Chondrocyte (in vitro differentiated cells): ENCODE measurements at regions not wholly inside any gene's neighbourhood (a gene's known extent, or its start where the extent isn't known, plus 50 kb on each side); places are given as distances from the start of the nearest gene placed in this dataset.

ENCODE experiments used
- DNase-seq: peaks from one replicate; pipeline ENCODE4 v3.0.0; 2021; ENCODE audit warnings: mixed read lengths, low spot score
- H3K27ac Mint-ChIP-seq: one replicate; pipeline ENCODE4 v1.8.0; 2021; ENCODE audit warnings: mild to moderate bottlenecking, moderate library complexity, mixed read lengths; ENCODE audit not compliant: unreplicated experiment
- H3K27me3 Mint-ChIP-seq: 2 replicates; pipeline ENCODE4 v1.8.0; 2021; ENCODE audit warnings: low read depth, mixed read lengths
- H3K36me3 Mint-ChIP-seq: 2 replicates; pipeline ENCODE4 v1.8.0; 2021; ENCODE audit warnings: low read depth, mixed read lengths
- H3K4me1 Mint-ChIP-seq: 2 replicates; pipeline ENCODE4 v1.8.0; 2021; ENCODE audit warnings: low read depth, mild to moderate bottlenecking, mixed read lengths
- H3K4me3 Mint-ChIP-seq: one replicate; pipeline ENCODE4 v1.8.0; 2021; ENCODE audit warnings: mild to moderate bottlenecking, moderate library complexity, mixed read lengths; ENCODE audit not compliant: unreplicated experiment
- H3K9me3 Mint-ChIP-seq: 2 replicates; pipeline ENCODE4 v1.8.0; 2021; ENCODE audit warnings: low read depth, mixed read lengths
- CTCF ChIP-seq: fragments of 200-600 bp; sonication (generic); IDR thresholded peaks from 2 replicates; pipeline ENCODE4 v1.5.0; 2021; ENCODE audit warnings: antibody characterized with exemption, mild to moderate bottlenecking, moderate library complexity

GRCh38 chr13:50412046-50412617, 396.9 kb downstream of the KCNRG start:
- Mint-ChIP-seq H3K27ac (peak overlapping the region; percentile 52), H3K27me3 (no peaks in the 10 kb centered on the region), H3K9me3 (peaks cover 5% of the 10 kb centered on the region), H3K4me3 (no peak overlapping the region), H3K4me1 (peaks cover 33% of the 10 kb centered on the region), H3K36me3 (no peaks in the 10 kb centered on the region)
- no peak for TF ChIP-seq CTCF
- DNase-seq = no peak

- no peak overlapping the region for H3K27ac Mint-ChIP-seq
Measured at GRCh38 chr13:50414640-50415039, 399.4 kb downstream of the KCNRG start.

GRCh38 chr13:50415428-50415827, 400.2 kb downstream of the KCNRG start:
- Mint-ChIP-seq H3K4me1 (peaks cover 45% of the 10 kb centered on the region), H3K4me3 (no peak overlapping the region)
- no peak for DNase-seq

More at GRCh38 chr13:50414640-50415039, 399.4 kb downstream of the KCNRG start:
- Mint-ChIP-seq H3K4me1 (peaks cover 40% of the 10 kb centered on the region), H3K36me3 (no peaks in the 10 kb centered on the region), H3K4me3 (no peak overlapping the region), H3K9me3 (peaks cover 5% of the 10 kb centered on the region), H3K27me3 (no peaks in the 10 kb centered on the region)
- TF ChIP-seq CTCF = no peak
- no peak for DNase-seq

GRCh38 chr13:50417597-50417996, 402.4 kb downstream of the KCNRG start:
- Mint-ChIP-seq H3K27ac (no peak overlapping the region), H3K9me3 (peaks cover 5% of the 10 kb centered on the region), H3K4me3 (no peak overlapping the region), H3K36me3 (no peaks in the 10 kb centered on the region), H3K4me1 (peaks cover 41% of the 10 kb centered on the region), H3K27me3 (no peaks in the 10 kb centered on the region)
- TF ChIP-seq CTCF = no peak
- no peak for DNase-seq

More at GRCh38 chr13:50415428-50415827, 400.2 kb downstream of the KCNRG start:
- Mint-ChIP-seq H3K36me3 (no peaks in the 10 kb centered on the region), H3K9me3 (peaks cover 5% of the 10 kb centered on the region), H3K27me3 (no peaks in the 10 kb centered on the region), H3K27ac (no peak overlapping the region)
- no peak for TF ChIP-seq CTCF

- DNase-seq = no peak
- Mint-ChIP-seq H3K9me3 (peaks cover 5% of the 10 kb centered on the region), H3K27me3 (no peaks in the 10 kb centered on the region), H3K4me1 (peaks cover 44% of the 10 kb centered on the region), H3K27ac (peak overlapping the region; percentile 42), H3K4me3 (no peak overlapping the region), H3K36me3 (no peaks in the 10 kb centered on the region)
- TF ChIP-seq CTCF = no peak
Measured at GRCh38 chr13:50419331-50419865, 404.2 kb downstream of the KCNRG start.
